Fibroblast of lung (primary cell): ENCODE measurements at regions not wholly inside any gene's neighbourhood (a gene's known extent, or its start where the extent isn't known, plus 50 kb on each side); places are given as distances from the start of the nearest gene placed in this dataset.
"Not testable (repeated sequence)": the region's sequence is repeated elsewhere in the genome, so short reads cannot be mapped to it uniquely, and the experiment has no call there.

Experiments
- DNase-seq, 2 donors: peaks; one replicate each; pipeline versions ENCODE4 v3.0.0 to v3.0.0-alpha.2; 2010; ENCODE audit warnings: low read depth in 2 of 2
- H2AFZ ChIP-seq: 2 replicates; pipeline ENCODE4 v1.5.1; 2012; ENCODE audit warnings: low read length, control low read depth, inconsistent platforms
- H3K27ac ChIP-seq: 2 replicates; pipeline ENCODE4 v1.5.1; 2011; ENCODE audit warnings: low read length, control low read depth; ENCODE audit not compliant: insufficient read depth
- H3K27me3 ChIP-seq: 2 replicates; pipeline ENCODE4 v1.5.1; 2011; ENCODE audit warnings: mild to moderate bottlenecking, low read length; ENCODE audit not compliant: control insufficient read depth, insufficient read depth
- H3K36me3 ChIP-seq: 2 replicates; pipeline ENCODE4 v1.5.1; 2011; ENCODE audit warnings: low read length; ENCODE audit not compliant: control insufficient read depth, insufficient read depth
- H3K4me1 ChIP-seq: 2 replicates; pipeline ENCODE4 v1.5.1; 2011; ENCODE audit warnings: low read length; ENCODE audit not compliant: control insufficient read depth, insufficient read depth; ENCODE audit errors: extremely low read depth
- H3K4me2 ChIP-seq: 2 replicates; pipeline ENCODE4 v1.5.1; 2011; ENCODE audit warnings: low read length, control low read depth; ENCODE audit not compliant: insufficient read depth; ENCODE audit errors: extremely low read depth
- H3K4me3 ChIP-seq, 4 experiments: fragments of 200-600 bp in 1 of 4; sonication (generic) in 1 of 4; replicated peaks in 1 of 4; 2 replicates each; pipeline ENCODE4 v1.5.1; 2011 to 2016; ENCODE audit warnings: low read length in 4 of 4, low read depth in 3 of 4, mild to moderate bottlenecking in 3 of 4, control low read depth in 2 of 4, inconsistent platforms in 1 of 4, mixed read lengths in 1 of 4; ENCODE audit not compliant: insufficient read depth in 1 of 4; ENCODE audit errors: control extremely low read depth in 1 of 4
- H3K79me2 ChIP-seq: 2 replicates; pipeline ENCODE4 v1.5.1; 2012; ENCODE audit warnings: mild to moderate bottlenecking, low read length, inconsistent platforms; ENCODE audit not compliant: control insufficient read depth, insufficient read depth
- H3K9ac ChIP-seq: 2 replicates; pipeline ENCODE4 v1.5.1; 2011; ENCODE audit warnings: mild to moderate bottlenecking, low read length, control low read depth; ENCODE audit not compliant: insufficient read depth
- H3K9me3 ChIP-seq: 2 replicates; pipeline ENCODE4 v1.5.1; 2012; ENCODE audit warnings: low read depth, low read length; ENCODE audit not compliant: control insufficient read depth, insufficient read depth
- H4K20me1 ChIP-seq: 2 replicates; pipeline ENCODE4 v1.5.1; 2011; ENCODE audit warnings: low read length; ENCODE audit not compliant: control insufficient read depth, insufficient read depth; ENCODE audit errors: extremely low read depth
- EZH2 ChIP-seq: IDR thresholded peaks from 2 replicates; pipeline ENCODE4 v1.5.1; 2012; ENCODE audit warnings: low read length, control low read depth, mild to moderate bottlenecking; ENCODE audit errors: missing control alignments
- TF ChIP-seq, protein P1 (sequence below), 2 donors: IDR thresholded peaks in 1 of 2; conservative IDR thresholded peaks in 1 of 2; 1 replicate in 1 of 2; 2 replicates in 1 of 2; pipeline ENCODE4 v1.5.1; 2011 to 2012; ENCODE audit warnings: low read length in 2 of 2, control low read depth in 1 of 2, inconsistent platforms in 1 of 2, low read depth in 1 of 2, mild to moderate bottlenecking in 1 of 2

DNA sequence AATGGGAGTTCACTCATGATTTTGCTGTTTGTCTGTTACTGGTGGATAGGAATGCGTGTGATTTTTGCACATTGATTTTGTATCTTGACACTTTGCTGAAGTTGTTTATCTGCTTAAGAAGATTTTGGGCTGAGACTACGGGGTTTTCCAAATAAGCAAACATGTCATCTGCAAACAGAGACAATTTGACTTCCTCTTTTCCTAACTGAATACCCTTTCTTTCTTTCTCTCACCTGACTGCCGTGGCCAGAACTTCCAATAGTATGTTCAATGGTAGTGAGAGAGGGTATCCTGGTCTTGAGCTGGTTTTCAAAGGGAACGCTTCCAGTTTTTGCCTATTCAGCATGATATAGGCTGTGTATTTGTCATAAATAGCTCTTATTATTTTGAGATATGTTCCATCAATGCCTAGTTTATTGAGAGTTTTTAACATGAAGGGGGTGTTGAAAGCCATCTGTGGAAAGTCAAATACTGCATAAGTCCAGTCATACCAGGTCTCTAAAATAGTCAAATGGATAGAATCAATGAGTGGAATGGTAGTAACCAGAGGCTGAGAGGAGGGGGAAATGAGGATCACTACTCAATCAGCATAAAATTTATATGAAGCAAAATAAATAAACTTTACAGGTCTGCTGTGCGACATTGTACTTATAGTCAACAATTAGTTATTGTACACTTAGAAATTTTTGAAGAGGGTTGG is 610.4 kb upstream of the ADGRB3 start:
- no peak overlapping the region for H3K4me2 ChIP-seq
- no peaks in the 10 kb centered on the region for H3K27me3 ChIP-seq
- no peak overlapping the region for H3K4me3 ChIP-seq
- no peaks in the 10 kb centered on the region for H3K9me3 ChIP-seq
- H3K27ac ChIP-seq = no peak overlapping the region
- no peaks in the 10 kb centered on the region for H4K20me1 ChIP-seq
- TF ChIP-seq, protein P1, sequence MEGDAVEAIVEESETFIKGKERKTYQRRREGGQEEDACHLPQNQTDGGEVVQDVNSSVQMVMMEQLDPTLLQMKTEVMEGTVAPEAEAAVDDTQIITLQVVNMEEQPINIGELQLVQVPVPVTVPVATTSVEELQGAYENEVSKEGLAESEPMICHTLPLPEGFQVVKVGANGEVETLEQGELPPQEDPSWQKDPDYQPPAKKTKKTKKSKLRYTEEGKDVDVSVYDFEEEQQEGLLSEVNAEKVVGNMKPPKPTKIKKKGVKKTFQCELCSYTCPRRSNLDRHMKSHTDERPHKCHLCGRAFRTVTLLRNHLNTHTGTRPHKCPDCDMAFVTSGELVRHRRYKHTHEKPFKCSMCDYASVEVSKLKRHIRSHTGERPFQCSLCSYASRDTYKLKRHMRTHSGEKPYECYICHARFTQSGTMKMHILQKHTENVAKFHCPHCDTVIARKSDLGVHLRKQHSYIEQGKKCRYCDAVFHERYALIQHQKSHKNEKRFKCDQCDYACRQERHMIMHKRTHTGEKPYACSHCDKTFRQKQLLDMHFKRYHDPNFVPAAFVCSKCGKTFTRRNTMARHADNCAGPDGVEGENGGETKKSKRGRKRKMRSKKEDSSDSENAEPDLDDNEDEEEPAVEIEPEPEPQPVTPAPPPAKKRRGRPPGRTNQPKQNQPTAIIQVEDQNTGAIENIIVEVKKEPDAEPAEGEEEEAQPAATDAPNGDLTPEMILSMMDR (conservative IDR thresholded peaks at IDR 0.05 in 1 of 2, IDR thresholded peaks at IDR 0.05 in 1 of 2; ENCODE audit: low read depth in 1 of 2, low read length in 2 of 2) = no peak
- H2AFZ ChIP-seq = no peak overlapping the region
- no peaks in the 10 kb centered on the region for H3K36me3 ChIP-seq
- no peak overlapping the region for H3K9ac ChIP-seq
- no peak for DNase-seq
- no peaks in the 10 kb centered on the region for H3K4me1 ChIP-seq
- no peaks in the 10 kb centered on the region for H3K79me2 ChIP-seq

DNA sequence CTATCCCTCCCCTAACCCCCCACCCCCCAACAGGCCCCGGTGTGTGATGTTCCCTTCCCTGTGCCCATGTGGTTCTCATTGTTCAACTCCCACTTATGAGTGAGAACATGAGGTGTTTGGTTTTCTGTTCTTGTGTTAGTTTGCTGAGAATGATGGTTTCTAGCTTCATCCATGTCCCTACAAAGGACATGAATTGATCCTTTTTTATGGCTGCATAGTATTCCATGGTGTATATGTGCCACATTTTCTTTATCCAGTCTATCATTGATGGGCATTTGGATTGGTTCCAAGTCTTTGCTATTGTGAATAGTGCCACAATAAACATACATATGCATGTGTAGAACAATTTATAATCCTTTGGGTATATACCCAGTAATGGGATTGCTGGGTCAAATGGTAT is 612.1 kb upstream of the ADGRB3 start:
- H3K79me2 ChIP-seq, H3K9ac ChIP-seq, H3K4me3 ChIP-seq, H3K27me3 ChIP-seq, H3K9me3 ChIP-seq, H3K36me3 ChIP-seq, H3K27ac ChIP-seq, H2AFZ ChIP-seq, DNase-seq, H3K4me1 ChIP-seq, H4K20me1 ChIP-seq, H3K4me2 ChIP-seq: not testable (repeated sequence)

DNA sequence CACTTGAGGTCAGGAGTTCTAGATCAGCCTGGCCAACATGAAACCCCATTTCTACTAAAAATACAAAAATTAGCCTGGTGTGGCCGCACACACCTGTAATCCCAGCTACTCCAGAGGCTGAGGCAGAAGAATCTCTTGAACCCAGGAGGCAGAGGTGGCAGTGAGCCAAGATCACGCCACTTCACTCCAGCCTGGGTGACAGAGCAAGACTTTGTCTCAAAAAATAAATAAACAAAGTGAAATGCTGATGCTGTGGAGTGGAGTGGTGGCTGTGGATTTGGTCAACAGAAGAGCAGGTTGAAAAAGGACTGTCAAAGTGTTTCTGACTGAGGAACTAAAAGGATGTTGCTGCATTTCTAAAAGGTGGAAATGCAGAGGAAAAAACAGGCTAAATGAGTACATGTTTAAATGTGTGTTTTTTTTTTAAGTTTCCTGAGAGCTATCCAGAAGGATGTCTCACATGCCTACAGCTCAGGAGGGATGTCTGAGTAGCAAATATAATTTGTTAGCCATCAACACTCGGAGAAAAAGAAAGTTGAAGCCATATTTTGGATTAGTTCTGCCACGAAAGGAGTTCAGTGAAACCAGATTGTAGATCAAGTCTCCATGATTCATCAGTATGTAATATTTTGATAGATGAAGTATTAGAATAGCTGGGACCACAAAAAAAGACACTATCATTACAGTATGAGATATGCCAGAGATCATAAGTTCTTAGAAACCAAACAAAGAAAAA is 621.1 kb upstream of the ADGRB3 start:
- H3K4me2 ChIP-seq = no peak overlapping the region
- H3K27me3 ChIP-seq = no peaks in the 10 kb centered on the region
- H3K4me1 ChIP-seq = no peaks in the 10 kb centered on the region
- no peak overlapping the region for H3K4me3 ChIP-seq
- H3K36me3 ChIP-seq = no peaks in the 10 kb centered on the region
- no peak overlapping the region for H2AFZ ChIP-seq
- no peak overlapping the region for H3K27ac ChIP-seq
- TF ChIP-seq, protein P1 (conservative IDR thresholded peaks at IDR 0.05 in 1 of 2, IDR thresholded peaks at IDR 0.05 in 1 of 2; ENCODE audit: low read depth in 1 of 2, low read length in 2 of 2) = no peak
- no peak for TF ChIP-seq EZH2
- no peaks in the 10 kb centered on the region for H3K9me3 ChIP-seq
- DNase-seq = peak in 1 of 2 donors; percentile 15
- no peak overlapping the region for H3K9ac ChIP-seq
- H4K20me1 ChIP-seq = no peaks in the 10 kb centered on the region
- H3K79me2 ChIP-seq = no peaks in the 10 kb centered on the region
